AG04449 (cell line): ENCODE measurements at regions not wholly inside any gene's neighbourhood (a gene's known extent, or its start where the extent isn't known, plus 50 kb on each side); places are given as distances from the start of the nearest gene placed in this dataset.

Experiments
- CTCF ChIA-PET: fragments of 350-600 bp; formaldehyde crosslinking; extraction: SDS; loops from one replicate; lab custom pipeline; 2021; ENCODE audit warnings: antibody characterized with exemption; lab: Yijun Ruan, JAX
- POLR2A ChIA-PET: fragments of 400-600, 350-600 bp; formaldehyde crosslinking; extraction: SDS; loops from one replicate; lab custom pipeline; 2020; ENCODE audit warnings: antibody characterized with exemption, inconsistent platforms; lab: Yijun Ruan, JAX
- DNase-seq: peaks from one replicate; pipeline ENCODE4 v3.0.0-alpha.2; 2010; ENCODE audit warnings: low read depth, low spot score
- H3K4me3 ChIP-seq: 2 replicates; pipeline ENCODE4 v1.5.1; 2011; ENCODE audit warnings: low read depth, mild to moderate bottlenecking, control low read depth, low read length
- CTCF ChIP-seq: IDR thresholded peaks from one replicate; pipeline ENCODE4 v1.5.1; 2011; ENCODE audit warnings: mild to moderate bottlenecking, moderate library complexity, low read length, control low read depth, inconsistent platforms; ENCODE audit not compliant: insufficient read depth; ENCODE audit errors: missing control alignments

GRCh38 chrY:7440796-7441530, 529.4 kb upstream of the AMELY start:
- POLR2A ChIA-PET, result no interaction called here
- CTCF ChIA-PET, result no interaction called here
- TF ChIP-seq CTCF, result no peak
- H3K4me3 ChIP-seq, result no peak overlapping the region
- no peak for DNase-seq

- ChIA-PET CTCF (no interaction called here), POLR2A (no interaction called here)
- no peak for TF ChIP-seq CTCF
- H3K4me3 ChIP-seq, result no peak overlapping the region
- DNase-seq, result no peak
Observed at GRCh38 chrY:7437086-7437485, 525.5 kb upstream of the AMELY start.

DNA sequence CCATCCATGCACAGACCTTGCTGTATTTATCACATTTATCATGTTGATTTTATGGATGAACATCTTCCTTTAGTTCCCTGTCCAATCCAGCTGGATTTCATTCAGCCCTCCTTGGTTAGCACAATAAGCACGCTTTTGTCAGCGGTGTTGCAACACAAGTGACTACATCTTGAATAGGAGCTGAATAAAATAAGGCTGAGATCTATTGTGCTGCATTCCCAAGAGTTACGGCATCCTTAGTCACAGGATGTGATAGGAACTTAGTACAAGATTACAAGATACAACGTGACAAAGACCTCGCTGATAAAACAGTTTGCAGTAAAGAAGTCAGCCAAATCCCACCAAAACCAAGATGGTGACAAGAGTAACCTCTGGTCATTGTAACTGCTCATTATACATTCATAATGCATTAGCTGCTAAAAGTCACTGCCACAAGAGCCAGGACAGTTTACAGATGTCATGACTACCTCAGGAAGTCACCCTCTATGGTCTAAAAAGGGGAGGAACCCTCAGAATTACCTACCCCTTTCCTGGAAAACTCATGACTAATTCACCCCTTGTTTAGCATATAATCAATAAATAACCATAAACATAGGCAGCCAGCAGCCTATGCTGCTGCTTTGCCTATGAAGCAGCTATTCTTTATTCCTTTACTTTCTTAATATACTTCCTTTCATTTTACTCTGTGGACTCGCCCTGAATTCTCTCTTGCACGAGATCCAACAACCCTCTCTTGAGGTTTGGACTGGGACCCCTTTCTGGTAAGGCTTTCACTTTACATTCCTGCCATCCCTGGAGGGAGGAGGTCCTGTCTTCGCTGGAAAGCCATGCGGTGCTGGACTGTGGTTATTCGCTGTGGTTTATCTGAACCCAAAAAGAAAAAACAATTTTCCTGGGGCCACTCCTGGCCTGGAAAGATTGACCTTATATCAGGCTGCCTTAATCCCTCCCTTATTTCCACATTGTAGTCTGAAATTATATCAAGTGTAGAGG, 522.6 kb upstream of the AMELY start:
- DNase-seq, result peak; percentile 54
- H3K4me3 ChIP-seq, result no peak overlapping the region
- ChIA-PET POLR2A (interaction anchor here (0.6 to 0.7 kb wide), 2 partner anchors 24 to 35 kb away, joined by 3 read pairs; no protein-coding TSS in a partner anchor), CTCF (interaction anchor here (1.5 kb wide), 1 partner anchor 16 kb away, joined by 3 read pairs; no protein-coding TSS in a partner anchor)
- TF ChIP-seq CTCF, result no peak

DNA sequence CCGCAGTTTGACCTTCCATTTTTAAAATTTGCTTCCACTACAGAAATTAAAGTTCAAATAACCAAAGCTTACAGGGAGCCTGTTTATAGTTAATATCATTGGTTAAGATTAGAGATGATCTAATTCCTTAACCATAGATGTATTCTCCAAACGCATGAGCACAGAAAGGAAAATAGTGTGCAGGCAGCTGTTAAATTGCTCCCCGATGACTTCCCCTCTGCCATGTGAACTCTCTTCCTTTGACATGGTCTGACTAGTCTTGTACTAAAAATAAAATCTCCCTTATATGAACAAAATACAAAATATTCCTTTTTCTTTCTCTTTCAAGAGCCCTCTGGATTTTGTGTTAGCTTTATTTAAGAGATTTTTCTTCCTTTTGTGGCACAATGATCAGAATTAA, 507.6 kb upstream of the AMELY start:
- POLR2A ChIA-PET, result no interaction called here
- no peak overlapping the region for H3K4me3 ChIP-seq
- no peak for TF ChIP-seq CTCF
- DNase-seq, result no peak
- CTCF ChIA-PET, result no interaction called here

DNA sequence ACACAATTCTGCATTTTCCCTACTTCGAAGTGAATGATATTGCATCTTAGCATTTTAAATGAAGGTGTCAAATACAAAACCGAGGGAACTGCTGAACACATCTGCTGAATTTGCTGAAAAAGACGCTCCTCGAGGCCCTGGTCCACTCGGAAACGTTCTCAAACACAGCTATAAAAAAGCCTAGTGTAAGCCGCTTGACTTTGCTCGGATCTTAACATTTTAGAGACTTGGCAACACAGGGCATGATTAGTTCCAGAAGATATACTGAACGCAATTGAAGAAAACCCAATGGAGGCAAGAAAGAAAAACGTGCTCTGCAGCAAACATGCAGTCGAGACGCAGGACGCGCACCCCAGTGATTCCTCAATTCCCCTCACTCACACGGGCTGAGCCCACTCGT, 506.4 kb upstream of the AMELY start:
- DNase-seq, result no peak
- ChIA-PET CTCF (no interaction called here), POLR2A (no interaction called here)
- H3K4me3 ChIP-seq, result no peak overlapping the region
- no peak for TF ChIP-seq CTCF

DNA sequence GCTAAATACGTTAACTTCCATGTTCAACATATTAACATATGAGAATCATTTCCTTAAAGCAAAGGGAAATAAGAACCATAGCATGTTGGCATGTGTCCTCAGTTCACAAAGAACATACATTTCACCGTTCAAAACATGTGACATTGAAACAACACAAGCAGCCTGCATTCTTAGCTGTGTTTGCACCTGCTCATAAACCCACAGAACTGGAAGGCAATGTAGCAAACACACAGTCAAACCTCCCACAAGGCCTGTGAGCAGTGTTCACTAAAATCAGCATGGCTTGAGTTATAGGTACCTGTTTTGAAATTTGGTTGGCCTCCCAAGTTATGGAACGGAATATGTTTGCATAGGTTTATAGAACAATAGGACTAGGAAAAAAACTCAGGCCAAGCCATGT, 504.9 kb upstream of the AMELY start:
- POLR2A ChIA-PET, result no interaction called here
- CTCF ChIA-PET, result no interaction called here
- H3K4me3 ChIP-seq, result no peak overlapping the region
- DNase-seq, result no peak
- no peak for TF ChIP-seq CTCF
